ENCODE measurements at regions not wholly inside any gene's neighbourhood (a gene's known extent, or its start where the extent isn't known, plus 50 kb on each side); places are given as distances from the start of the nearest gene placed in this dataset.

GRCh38 chr2:82837588-82838304 lies 1621.3 kb downstream of the SUCLG1 start:
- Histone ChIP-seq H3K4me2 (ENCODE audit: low read length) (0 out of 2 replicates have a peak overlapping the region, but pooled peaks have one; percentile 10), H3K9ac (ENCODE audit: low read length) (no peak overlapping the region), H3K27ac (ENCODE audit: low read length) (no peak overlapping the region), H3K36me3 (ENCODE audit: low read depth, low read length) (no peaks in the 10 kb centered on the region), H4K20me1 (ENCODE audit: low read length) (no peaks in the 10 kb centered on the region), H3K27me3 (ENCODE audit: low read length) (no peaks in the 10 kb centered on the region), H3K4me1 (ENCODE audit: insufficient read depth, low read length) (peaks cover 7% of the 10 kb centered on the region), H3K4me3 (ENCODE audit: low read length) (no peak overlapping the region), H3K79me2 (ENCODE audit: low read length) (no peaks in the 10 kb centered on the region), H3F3A (ENCODE audit: low read length, unreplicated experiment) (no peaks in the 10 kb centered on the region), H2AFZ (ENCODE audit: low read length) (no peak overlapping the region), H3K9me2 (replicated peaks; ENCODE audit: low read length) (no peaks in the 10 kb centered on the region), H3K9me3 (ENCODE audit: low read length) (no peaks in the 10 kb centered on the region)
- ATAC-seq (peak; percentile 99), DNase-seq (peak; percentile 86)
- ChIA-PET POLR2A (ENCODE audit: unreplicated experiment) (no interaction called here), CTCF (no interaction called here)
- TF ChIP-seq EZH2phosphoT487 (IDR thresholded peaks at IDR 0.05; ENCODE audit: borderline replicate concordance, low read length) (no peak), CTCF (conservative IDR thresholded peaks at IDR 0.05; ENCODE audit: low read depth, low read length) (no peak), EZH2 (IDR thresholded peaks at IDR 0.05; ENCODE audit: low read length, unreplicated experiment) (no peak)
- intact Hi-C loops (cut with micrococcal nuclease), result no loop called here
- BruUV-seq (replicated peaks), result no TSS peak

DNA sequence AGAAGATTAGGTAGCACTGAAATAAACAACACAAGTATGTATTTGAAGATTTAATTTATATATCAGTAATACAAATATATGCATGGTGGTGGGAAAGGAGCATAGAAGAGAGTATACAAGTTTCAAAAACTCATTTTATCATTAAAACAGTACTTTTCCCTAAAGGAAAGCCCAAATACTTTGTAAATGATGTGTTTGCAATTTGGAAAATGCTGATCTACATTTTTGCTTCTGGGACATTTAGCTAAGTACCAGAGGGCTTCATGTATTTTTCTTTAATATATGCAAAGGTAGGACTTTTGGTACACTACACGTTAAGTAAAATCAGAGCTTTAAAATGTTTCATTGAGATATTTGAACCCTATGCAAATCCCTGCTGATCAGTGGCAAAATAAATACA lies 1624.2 kb downstream of the SUCLG1 start:
- H3K9me2 ChIP-seq (replicated peaks; ENCODE audit: low read length), result no peaks in the 10 kb centered on the region
- peaks cover 7% of the 10 kb centered on the region for H3K4me1 ChIP-seq (ENCODE audit: insufficient read depth, low read length)
- no peaks in the 10 kb centered on the region for H3K27me3 ChIP-seq (ENCODE audit: low read length)
- ATAC-seq (no peak), DNase-seq (no peak)
- no peak overlapping the region for H3K9ac ChIP-seq (ENCODE audit: low read length)
- H3F3A ChIP-seq (ENCODE audit: low read length, unreplicated experiment), result no peaks in the 10 kb centered on the region
- no peak overlapping the region for H3K4me2 ChIP-seq (ENCODE audit: low read length)
- no peaks in the 10 kb centered on the region for H3K36me3 ChIP-seq (ENCODE audit: low read depth, low read length)
- no TSS peak for BruUV-seq (replicated peaks)
- no peak overlapping the region for H3K4me3 ChIP-seq (ENCODE audit: low read length)
- CTCF ChIA-PET, result no interaction called here
- H2AFZ ChIP-seq (ENCODE audit: low read length), result no peak overlapping the region
- TF ChIP-seq EZH2 (IDR thresholded peaks at IDR 0.05; ENCODE audit: low read length, unreplicated experiment) (no peak), EZH2phosphoT487 (IDR thresholded peaks at IDR 0.05; ENCODE audit: borderline replicate concordance, low read length) (no peak), CTCF (conservative IDR thresholded peaks at IDR 0.05; ENCODE audit: low read depth, low read length) (no peak)
- POLR2A ChIA-PET (ENCODE audit: unreplicated experiment), result no interaction called here
- H3K9me3 ChIP-seq (ENCODE audit: low read length), result no peaks in the 10 kb centered on the region
- intact Hi-C loops (cut with micrococcal nuclease), result no loop called here
- H3K79me2 ChIP-seq (ENCODE audit: low read length), result no peaks in the 10 kb centered on the region
- H4K20me1 ChIP-seq (ENCODE audit: low read length), result no peaks in the 10 kb centered on the region
- H3K27ac ChIP-seq (ENCODE audit: low read length), result no peak overlapping the region

DNA sequence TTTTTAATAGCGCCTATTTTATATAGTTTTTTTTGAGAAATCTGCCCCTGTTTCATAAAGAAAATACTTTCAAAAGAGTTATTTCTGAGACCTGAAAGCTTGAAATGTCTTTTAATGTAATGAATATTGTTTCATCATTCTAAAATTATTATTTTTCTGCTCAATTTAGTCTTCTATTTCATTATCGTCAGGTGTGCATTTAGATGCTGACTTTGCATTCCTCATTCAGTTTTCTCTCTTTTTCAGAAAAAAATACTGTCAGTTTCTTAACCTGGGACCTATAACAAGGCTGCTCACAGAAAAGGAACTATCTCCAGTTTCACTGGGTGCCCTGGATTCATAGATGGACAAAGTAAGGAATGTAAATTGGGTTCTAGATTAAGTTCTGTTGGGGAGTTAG lies 1631.7 kb downstream of the SUCLG1 start:
- H3K79me2 ChIP-seq (ENCODE audit: low read length), result no peaks in the 10 kb centered on the region
- no TSS peak for BruUV-seq (replicated peaks)
- no peaks in the 10 kb centered on the region for H3F3A ChIP-seq (ENCODE audit: low read length, unreplicated experiment)
- H3K4me2 ChIP-seq (ENCODE audit: low read length), result no peak overlapping the region
- TF ChIP-seq CTCF (conservative IDR thresholded peaks at IDR 0.05; ENCODE audit: low read depth, low read length) (no peak), EZH2 (IDR thresholded peaks at IDR 0.05; ENCODE audit: low read length, unreplicated experiment) (no peak)
- H3K9ac ChIP-seq (ENCODE audit: low read length), result no peak overlapping the region
- H3K9me2 ChIP-seq (replicated peaks; ENCODE audit: low read length), result no peaks in the 10 kb centered on the region
- DNase-seq (no peak), ATAC-seq (no peak)
- ChIA-PET CTCF (no interaction called here), POLR2A (ENCODE audit: unreplicated experiment) (no interaction called here)
- no peaks in the 10 kb centered on the region for H3K9me3 ChIP-seq (ENCODE audit: low read length)
- no peaks in the 10 kb centered on the region for H3K27me3 ChIP-seq (ENCODE audit: low read length)
- intact Hi-C loops (cut with micrococcal nuclease), result no loop called here
- H3K4me3 ChIP-seq (ENCODE audit: low read length), result no peak overlapping the region
- H4K20me1 ChIP-seq (ENCODE audit: low read length), result no peaks in the 10 kb centered on the region
- 0 out of 2 replicates have a peak overlapping the region, but pooled peaks have one; percentile 30 for H2AFZ ChIP-seq (ENCODE audit: low read length)
- H3K27ac ChIP-seq (ENCODE audit: low read length), result no peak overlapping the region
- H3K4me1 ChIP-seq (ENCODE audit: insufficient read depth, low read length), result no peaks in the 10 kb centered on the region
- no peaks in the 10 kb centered on the region for H3K36me3 ChIP-seq (ENCODE audit: low read depth, low read length)
